Activated T-cell treated with anti-CD3 and anti-CD28 coated beads, Interleukin-2, amount 50 U/mL, for 72 hours (primary cell): ENCODE measurements at regions not wholly inside any gene's neighbourhood (a gene's known extent, or its start where the extent isn't known, plus 50 kb on each side); places are given as distances from the start of the nearest gene placed in this dataset.
A peak's percentile ranks its signal among the peaks of the same experiment; 100 is the strongest.

Source experiments
- ATAC-seq, 2 donors: fragments of 150-1000 bp; cut with Tn5 transposase; replicated peaks in 1 of 2; 2 replicates each; pipeline ENCODE4 v1.10.0; 2021; ENCODE audit warnings: moderate library complexity in 2 of 2, mild to moderate bottlenecking in 1 of 2
- DNase-seq, 2 donors: peaks; one replicate each; pipeline ENCODE4 v3.0.0; 2021 to 2022; ENCODE audit warnings: mixed read lengths in 1 of 2
- H3K27ac Mint-ChIP-seq: one replicate; pipeline ENCODE4 v1.8.0; 2022; ENCODE audit warnings: mild to moderate bottlenecking, moderate library complexity, mixed read lengths
- H3K27me3 Mint-ChIP-seq: one replicate; pipeline ENCODE4 v1.8.0; 2022; ENCODE audit warnings: low read depth, mixed read lengths
- H3K36me3 Mint-ChIP-seq, 2 donors: one replicate each; pipeline ENCODE4 v1.8.0; 2022; ENCODE audit warnings: mixed read lengths in 2 of 2, mild to moderate bottlenecking in 1 of 2; ENCODE audit not compliant: insufficient read depth in 2 of 2
- H3K4me1 Mint-ChIP-seq: one replicate; pipeline ENCODE4 v1.8.0; 2022; ENCODE audit warnings: low read depth, mixed read lengths
- H3K4me3 Mint-ChIP-seq, 2 donors: one replicate each; pipeline ENCODE4 v1.8.0; 2022; ENCODE audit warnings: mild to moderate bottlenecking in 2 of 2, mixed read lengths in 2 of 2, moderate library complexity in 2 of 2
- H3K9me3 Mint-ChIP-seq, 2 donors: one replicate each; pipeline ENCODE4 v1.8.0; 2022; ENCODE audit warnings: mixed read lengths in 2 of 2

- Mint-ChIP-seq H3K36me3 (no peaks in the 10 kb centered on the region), H3K27me3 (no peaks in the 10 kb centered on the region), H3K4me1 (no peaks in the 10 kb centered on the region), H3K4me3 (no peak overlapping the region), H3K27ac (no peak overlapping the region), H3K9me3 (no peaks in the 10 kb centered on the region)
- ATAC-seq, result peak in 1 of 2 donors; percentile 84
- DNase-seq, result no peak
These were observed 101.4 kb upstream of the KCNK1 start for GRCh38 chr1:233512538-233512937.

GRCh38 chr1:233513431-233513830 lies 100.5 kb upstream of the KCNK1 start:
- Mint-ChIP-seq H3K27ac (no peak overlapping the region), H3K9me3 (peaks cover 0 to under 1% of the 10 kb centered on the region in 2 donors)
- no peak for ATAC-seq

DNA sequence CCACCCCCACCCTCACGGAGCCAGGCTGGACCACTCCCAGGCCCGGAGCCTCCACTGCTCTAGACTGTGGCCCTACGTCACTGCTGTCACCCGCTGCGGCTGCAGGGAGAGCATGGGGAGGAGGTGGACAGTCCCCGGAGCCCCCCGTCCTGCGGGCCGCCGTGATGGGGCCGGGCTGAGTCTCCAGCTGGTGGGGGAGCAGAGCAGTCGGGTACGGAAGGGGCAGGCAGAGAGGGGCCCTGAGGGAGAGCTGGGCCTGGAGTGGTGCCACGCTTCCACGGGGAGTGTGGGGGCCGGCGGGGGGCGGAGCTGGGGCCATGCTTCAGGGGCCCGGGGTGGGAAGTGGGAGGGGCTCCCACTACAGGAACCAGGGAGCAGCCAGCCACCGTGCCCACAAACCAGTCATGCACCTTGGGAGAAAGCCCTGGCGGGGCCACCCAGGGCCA lies 98.9 kb upstream of the KCNK1 start:
- H3K36me3 Mint-ChIP-seq, result no peaks in the 10 kb centered on the region
- H3K4me1 Mint-ChIP-seq, result no peaks in the 10 kb centered on the region
- no peak overlapping the region for H3K4me3 Mint-ChIP-seq
- no peak overlapping the region for H3K27ac Mint-ChIP-seq
- H3K27me3 Mint-ChIP-seq, result no peaks in the 10 kb centered on the region
- DNase-seq (no peak), ATAC-seq (no peak)
- H3K9me3 Mint-ChIP-seq, result peaks cover 0 to 4% of the 10 kb centered on the region in 2 donors

More at GRCh38 chr1:233513431-233513830, 100.5 kb upstream of the KCNK1 start:
- Mint-ChIP-seq H3K36me3 (no peaks in the 10 kb centered on the region), H3K4me3 (no peak overlapping the region), H3K4me1 (no peaks in the 10 kb centered on the region), H3K27me3 (no peaks in the 10 kb centered on the region)
- DNase-seq, result no peak

- no peaks in the 10 kb centered on the region for H3K27me3 Mint-ChIP-seq
- DNase-seq, result no peak
- no peaks in the 10 kb centered on the region for H3K36me3 Mint-ChIP-seq
- ATAC-seq, result no peak
- H3K4me3 Mint-ChIP-seq, result no peak overlapping the region
- peaks cover 0 to 4% of the 10 kb centered on the region in 2 donors for H3K9me3 Mint-ChIP-seq
- no peaks in the 10 kb centered on the region for H3K4me1 Mint-ChIP-seq
- H3K27ac Mint-ChIP-seq, result no peak overlapping the region
These were observed 97.2 kb upstream of the KCNK1 start for GRCh38 chr1:233516732-233517131.

GRCh38 chr1:233518344-233518743 lies 95.6 kb upstream of the KCNK1 start:
- H3K36me3 Mint-ChIP-seq, result no peaks in the 10 kb centered on the region
- H3K4me1 Mint-ChIP-seq, result no peaks in the 10 kb centered on the region

DNA sequence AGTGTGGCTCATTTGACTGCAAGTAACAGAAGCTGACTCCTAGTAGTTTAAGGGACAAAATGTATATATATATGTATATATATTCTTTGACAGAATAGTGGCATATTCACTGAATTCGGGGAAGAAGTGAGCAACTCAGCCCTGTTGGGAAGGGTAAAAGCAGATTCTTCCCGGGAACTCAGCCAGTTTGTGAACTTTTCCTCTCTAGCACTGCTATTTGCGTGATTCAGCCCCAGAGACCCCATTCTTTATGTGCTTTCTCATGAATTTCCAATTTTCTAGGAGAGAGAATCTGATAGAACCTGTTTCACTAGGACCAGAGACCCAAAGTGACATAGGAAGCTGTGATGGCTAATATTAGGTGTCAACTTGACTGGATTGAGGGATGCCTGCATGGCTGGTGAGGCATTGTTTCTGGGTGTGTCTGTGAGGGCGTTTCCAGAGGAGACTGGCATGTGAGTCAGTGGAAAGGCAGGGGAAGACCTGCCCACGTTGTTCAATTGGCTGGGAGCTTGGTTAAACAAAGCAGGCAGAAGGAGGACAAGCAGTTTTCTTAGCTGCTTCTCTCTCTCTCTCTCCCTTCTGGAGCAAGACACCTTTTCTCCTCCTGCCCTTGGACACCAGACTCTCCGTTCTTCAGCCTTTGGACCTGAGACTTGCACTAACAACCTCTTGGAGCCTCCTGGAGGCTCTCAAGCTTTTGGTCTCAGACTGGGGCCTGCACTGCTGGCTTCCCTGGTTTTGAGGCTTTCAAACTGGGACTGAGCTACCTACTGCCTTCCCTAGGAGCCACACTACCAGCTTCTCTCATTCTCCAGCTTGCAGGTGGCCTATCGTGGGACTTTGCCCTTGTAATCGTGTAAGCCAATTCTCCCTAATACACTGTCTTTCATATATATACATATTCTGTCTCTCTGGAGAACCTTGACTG lies 93.4 kb upstream of the KCNK1 start:
- Mint-ChIP-seq H3K9me3 (peaks cover 0 to 4% of the 10 kb centered on the region in 2 donors), H3K36me3 (no peaks in the 10 kb centered on the region), H3K27ac (no peak overlapping the region), H3K4me3 (no peak overlapping the region), H3K4me1 (no peaks in the 10 kb centered on the region), H3K27me3 (no peaks in the 10 kb centered on the region)
- ATAC-seq (no peak), DNase-seq (no peak)

More at GRCh38 chr1:233518344-233518743, 95.6 kb upstream of the KCNK1 start:
- no peaks in the 10 kb centered on the region for H3K27me3 Mint-ChIP-seq
- DNase-seq, result peak; percentile 31 to 59
- no peak overlapping the region for H3K4me3 Mint-ChIP-seq
- H3K9me3 Mint-ChIP-seq, result peaks cover 0 to 4% of the 10 kb centered on the region in 2 donors
- H3K27ac Mint-ChIP-seq, result no peak overlapping the region
- ATAC-seq, result peak in 1 of 2 donors; percentile 19

DNA sequence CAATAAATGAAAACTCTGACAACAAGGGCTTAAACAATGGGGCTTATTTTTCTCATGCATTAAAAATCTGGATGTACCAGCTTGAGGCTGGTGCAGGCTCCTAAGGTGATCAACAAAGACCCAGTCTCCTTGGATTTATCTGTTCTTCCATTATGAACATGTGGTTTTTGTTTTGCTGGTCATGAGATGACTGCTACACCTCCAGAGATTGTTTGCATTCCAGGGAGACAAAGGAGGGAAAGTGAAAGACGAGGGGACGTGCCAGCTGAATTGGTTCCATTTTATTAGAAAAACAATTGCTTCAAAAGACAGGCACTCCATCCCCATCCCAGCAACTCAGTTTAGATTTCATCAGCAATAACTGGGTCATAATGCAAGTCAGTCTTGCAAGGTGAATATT lies 90.9 kb upstream of the KCNK1 start:
- ATAC-seq (no peak), DNase-seq (no peak)
- Mint-ChIP-seq H3K4me3 (no peak overlapping the region), H3K27me3 (no peaks in the 10 kb centered on the region), H3K4me1 (no peaks in the 10 kb centered on the region), H3K27ac (no peak overlapping the region), H3K9me3 (peaks cover 0 to 4% of the 10 kb centered on the region in 2 donors), H3K36me3 (no peaks in the 10 kb centered on the region)

GRCh38 chr1:233527818-233528217 lies 86.1 kb upstream of the KCNK1 start:
- H3K36me3 Mint-ChIP-seq, result peaks cover 0 to 3% of the 10 kb centered on the region in 2 donors
- H3K4me3 Mint-ChIP-seq, result no peak overlapping the region
- H3K27ac Mint-ChIP-seq, result no peak overlapping the region
- ATAC-seq (no peak), DNase-seq (no peak)
- no peaks in the 10 kb centered on the region for H3K4me1 Mint-ChIP-seq
- H3K27me3 Mint-ChIP-seq, result peaks cover 3% of the 10 kb centered on the region
- peaks cover 6 to 10% of the 10 kb centered on the region in 2 donors for H3K9me3 Mint-ChIP-seq

DNA sequence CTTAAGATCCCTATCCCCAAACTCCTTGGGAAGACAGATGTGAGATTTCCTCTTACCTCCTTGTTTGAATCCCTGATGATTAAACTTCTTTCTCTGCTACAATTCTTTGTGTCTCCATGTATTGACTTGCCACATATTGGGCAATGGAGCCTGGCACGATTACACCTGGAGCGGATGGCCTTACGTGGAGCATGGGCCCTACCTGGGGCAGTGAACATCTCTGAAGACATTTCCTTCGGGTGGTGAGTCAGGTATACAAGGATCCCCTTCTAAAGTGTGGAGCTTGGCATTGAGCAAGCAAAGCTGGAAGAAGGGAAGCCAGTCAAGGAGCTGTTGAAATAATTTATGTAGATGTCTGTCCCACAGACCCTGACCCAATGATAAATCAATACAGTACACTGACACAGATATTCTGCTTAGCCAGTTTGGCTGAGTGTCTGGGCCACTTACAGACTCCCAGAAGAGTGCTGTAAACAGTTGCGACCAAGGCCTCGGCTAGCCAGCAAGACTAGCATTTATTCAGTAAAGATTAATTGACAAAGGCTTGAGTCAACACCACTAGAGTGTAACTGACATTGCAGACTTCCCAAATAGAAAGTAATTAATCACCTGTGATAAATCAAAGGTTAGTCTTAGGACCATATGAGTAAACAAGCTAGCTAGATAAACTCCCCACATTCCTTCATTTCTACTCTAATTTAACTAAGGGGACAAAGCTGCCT lies 83.1 kb upstream of the KCNK1 start:
- Mint-ChIP-seq H3K27me3 (peaks cover 10% of the 10 kb centered on the region), H3K27ac (no peak overlapping the region), H3K4me3 (no peak overlapping the region), H3K36me3 (peaks cover 0 to 3% of the 10 kb centered on the region in 2 donors), H3K4me1 (no peaks in the 10 kb centered on the region), H3K9me3 (peaks cover 6 to 12% of the 10 kb centered on the region in 2 donors)
- DNase-seq, result no peak
- no peak for ATAC-seq

- no peaks in the 10 kb centered on the region for H3K36me3 Mint-ChIP-seq
- no peak for ATAC-seq
- peaks cover 0 to 1% of the 10 kb centered on the region in 2 donors for H3K9me3 Mint-ChIP-seq
- H3K27ac Mint-ChIP-seq, result no peak overlapping the region
- peaks cover 11% of the 10 kb centered on the region for H3K27me3 Mint-ChIP-seq
- no peak overlapping the region for H3K4me3 Mint-ChIP-seq
- no peak for DNase-seq
- H3K4me1 Mint-ChIP-seq, result no peaks in the 10 kb centered on the region
These were observed 73.1 kb upstream of the KCNK1 start for GRCh38 chr1:233540816-233541215.

DNA sequence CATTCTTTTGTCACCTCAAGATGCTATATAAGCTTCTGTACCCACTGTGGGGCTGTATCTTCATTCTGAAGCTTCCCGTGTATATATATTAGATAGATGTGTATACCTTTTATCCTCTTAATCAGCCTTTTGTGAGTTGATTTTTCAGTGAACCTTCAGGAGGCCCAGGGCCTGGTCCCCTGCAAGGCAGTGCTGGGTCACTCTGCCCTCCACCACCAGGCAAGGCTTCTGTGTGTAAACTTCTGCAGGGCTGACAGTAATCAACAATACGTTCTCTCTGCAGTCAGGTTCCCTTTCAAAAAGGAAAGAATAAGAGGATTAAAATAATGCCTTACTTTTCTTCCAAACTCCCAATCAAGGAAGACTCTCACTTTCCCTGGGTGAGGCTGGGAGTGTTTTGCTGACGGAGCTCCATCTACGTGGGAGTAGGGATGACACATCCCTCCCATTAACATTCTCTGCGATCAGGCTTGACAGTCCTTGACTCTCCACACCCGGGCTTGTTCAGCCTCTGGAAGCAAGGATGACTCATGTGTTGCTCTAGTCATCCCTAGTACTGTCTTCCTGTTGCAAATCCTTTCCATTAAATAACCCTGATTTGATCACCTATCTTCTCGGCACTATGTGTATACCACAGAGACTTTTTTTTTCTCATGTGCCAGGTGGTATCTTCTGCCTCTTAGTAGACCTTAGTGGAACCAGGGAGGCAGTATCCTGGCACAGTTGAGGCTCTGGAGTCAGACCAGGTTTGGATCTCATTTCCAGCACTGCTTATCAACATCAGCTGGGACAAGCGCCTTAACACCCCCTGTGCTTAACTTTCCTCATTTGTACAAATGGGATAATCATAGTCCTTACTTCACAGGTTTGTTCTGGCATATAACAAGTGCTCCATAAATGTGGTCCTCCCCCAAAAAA lies 70.3 kb upstream of the KCNK1 start:
- no peak overlapping the region for H3K4me3 Mint-ChIP-seq
- no peaks in the 10 kb centered on the region for H3K36me3 Mint-ChIP-seq
- H3K27me3 Mint-ChIP-seq, result peaks cover 18% of the 10 kb centered on the region
- H3K9me3 Mint-ChIP-seq, result peaks cover 0 to 1% of the 10 kb centered on the region in 2 donors
- no peak overlapping the region for H3K27ac Mint-ChIP-seq
- DNase-seq, result no peak
- H3K4me1 Mint-ChIP-seq, result no peaks in the 10 kb centered on the region
- ATAC-seq, result peak in 1 of 2 donors; percentile 50

DNA sequence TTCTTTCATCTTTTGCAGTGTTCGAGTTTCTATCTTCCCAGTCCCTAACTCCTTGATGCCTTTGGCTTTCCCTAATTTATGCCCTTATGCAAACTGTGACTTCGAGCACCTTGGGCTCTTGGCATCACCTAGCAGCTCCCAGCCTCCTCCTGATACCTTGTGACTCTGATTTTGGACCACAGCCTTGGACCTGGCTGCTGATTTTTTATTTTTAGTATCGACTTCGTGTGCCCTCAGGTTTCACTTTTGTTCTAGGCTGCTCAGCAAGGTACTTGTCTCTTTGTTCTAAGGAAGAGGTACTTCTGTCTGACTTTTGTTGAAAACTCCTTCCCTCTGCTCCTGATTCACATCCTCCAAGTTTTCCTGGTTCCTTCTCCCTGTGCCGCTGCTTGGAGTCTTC lies 69.6 kb upstream of the KCNK1 start:
- no peaks in the 10 kb centered on the region for H3K4me1 Mint-ChIP-seq
- H3K9me3 Mint-ChIP-seq, result peaks cover 0 to 1% of the 10 kb centered on the region in 2 donors
- H3K36me3 Mint-ChIP-seq, result no peaks in the 10 kb centered on the region
- peak overlapping the region in 1 of 2 donors; percentile 15 for H3K4me3 Mint-ChIP-seq
- peaks cover 18% of the 10 kb centered on the region for H3K27me3 Mint-ChIP-seq
- DNase-seq, result no peak
- ATAC-seq, result no peak
- H3K27ac Mint-ChIP-seq, result no peak overlapping the region
